PC-9 (cell line): ENCODE measurements at regions not wholly inside any gene's neighbourhood (a gene's known extent, or its start where the extent isn't known, plus 50 kb on each side); places are given as distances from the start of the nearest gene placed in this dataset.

ENCODE experiments used
- BruUV-seq: library from RNA; stranded (reverse); fragments of 400-500 nt; replicated peaks from 2 replicates; lab custom pipeline; 2021; lab: Mats Ljungman, UMichigan
- CTCF ChIA-PET: fragments of 300-600 bp; sonication (Branson Sonifier 250); formaldehyde crosslinking; loops from one replicate; lab custom pipeline; 2022; ENCODE audit warnings: antibody characterized with exemption; lab: Charles Lee
- POLR2A ChIA-PET: fragments of 300-600 bp; sonication (Branson Sonifier 250); formaldehyde crosslinking; loops from one replicate; lab custom pipeline; 2022; ENCODE audit warnings: antibody characterized with exemption; ENCODE audit not compliant: unreplicated experiment; lab: Charles Lee
- DNase-seq, 2 experiments: peaks; one replicate each; pipeline versions ENCODE4 v3.0.0 to v3.0.0-alpha.2; 2015 to 2022; ENCODE audit warnings: mixed read lengths in 1 of 2
- H2AFZ ChIP-seq: fragments of 200-600 bp; sonication (generic); 2 replicates; pipeline ENCODE4 v1.8.1; 2017; ENCODE audit warnings: antibody characterized with exemption
- H3F3A ChIP-seq: fragments of 200-600 bp; sonication (generic); 2 replicates; pipeline ENCODE4 v1.8.1; 2017; ENCODE audit warnings: antibody characterized with exemption, mild to moderate bottlenecking, low read depth; ENCODE audit not compliant: insufficient read depth
- H3K27ac ChIP-seq: fragments of 200-600 bp; sonication (generic); 2 replicates; pipeline ENCODE4 v1.6.1; 2016; ENCODE audit warnings: mixed run types
- H3K27me3 ChIP-seq: fragments of 200-600 bp; sonication (generic); 2 replicates; pipeline ENCODE4 v1.6.1; 2016; ENCODE audit warnings: low read depth, mixed run types; ENCODE audit not compliant: insufficient read depth
- H3K36me3 ChIP-seq: fragments of 200-600 bp; sonication (generic); 2 replicates; pipeline ENCODE4 v1.6.1; 2016; ENCODE audit warnings: low read depth, mixed run types
- H3K4me1 ChIP-seq: fragments of 200-600 bp; sonication (generic); replicated peaks from 2 replicates; pipeline ENCODE4 v1.6.1; 2016; ENCODE audit warnings: mixed run types; ENCODE audit not compliant: insufficient read depth
- H3K4me2 ChIP-seq: fragments of 200-600 bp; sonication (generic); 2 replicates; pipeline ENCODE4 v1.6.1; 2017; ENCODE audit warnings: mixed run types
- H3K4me3 ChIP-seq: fragments of 200-600 bp; sonication (generic); 2 replicates; pipeline ENCODE4 v1.6.1; 2016; ENCODE audit warnings: mixed run types
- H3K79me2 ChIP-seq: fragments of 200-600 bp; sonication (generic); 2 replicates; pipeline ENCODE4 v1.6.1; 2017; ENCODE audit warnings: low read depth, mixed run types
- H3K9me2 ChIP-seq: fragments of 200-600 bp; sonication (generic); 2 replicates; pipeline ENCODE4 v1.8.1; 2017; ENCODE audit warnings: mild to moderate bottlenecking; ENCODE audit not compliant: insufficient read depth
- H3K9me3 ChIP-seq: fragments of 200-600 bp; sonication (generic); 2 replicates; pipeline ENCODE4 v1.8.1; 2016; ENCODE audit warnings: low read depth; ENCODE audit not compliant: insufficient read depth
- H4K20me1 ChIP-seq: fragments of 200-600 bp; sonication (generic); 2 replicates; pipeline ENCODE4 v1.8.1; 2017; ENCODE audit not compliant: insufficient read depth
- EZH2 ChIP-seq: fragments of 200-600 bp; sonication (generic); IDR thresholded peaks from 2 replicates; pipeline ENCODE4 v1.8.0; 2017; ENCODE audit warnings: antibody characterized with exemption, low read depth
- intact Hi-C: fragments of 100-400 bp; cut with micrococcal nuclease; formaldehyde crosslinking; loops from one replicate; pipeline ENCODE4 v1.10.0; 2022; ENCODE audit not compliant: unreplicated experiment
- TF ChIP-seq, protein P1 (sequence below): fragments of 200-600 bp; sonication (generic); conservative IDR thresholded peaks from 2 replicates; pipeline ENCODE4 v1.6.1; 2017; ENCODE audit warnings: mixed run types, antibody characterized with exemption, mild to moderate bottlenecking, moderate library complexity

DNA sequence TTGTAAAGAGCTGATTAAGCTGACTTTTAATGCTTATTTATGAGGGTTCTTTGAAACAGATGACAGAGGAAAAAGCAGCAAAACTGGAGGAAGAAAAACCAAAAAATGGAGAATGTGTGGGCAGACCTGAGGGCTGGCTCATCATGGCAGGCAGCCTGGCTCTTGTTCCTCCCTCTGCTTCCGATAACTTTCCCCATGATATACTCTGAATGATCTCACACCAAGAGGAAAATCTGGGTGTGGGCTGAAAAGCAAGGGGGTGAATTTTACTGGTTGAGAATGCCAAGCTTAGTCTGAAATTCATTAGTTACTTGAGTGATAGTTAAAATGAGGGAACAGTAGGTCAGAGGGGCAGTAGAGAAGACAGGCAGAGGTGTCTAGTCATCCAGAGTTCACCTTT is 330.1 kb upstream of the PRICKLE1 start:
- Histone ChIP-seq H3K4me3 (no peak overlapping the region), H2AFZ (no peak overlapping the region), H3K27me3 (no peaks in the 10 kb centered on the region), H3K36me3 (no peaks in the 10 kb centered on the region), H3K79me2 (no peaks in the 10 kb centered on the region), H3K9me2 (0 out of 2 replicates have a peak, but pooled peaks cover 4% of the 10 kb centered on the region), H4K20me1 (no peaks in the 10 kb centered on the region), H3K27ac (no peak overlapping the region), H3F3A (no peaks in the 10 kb centered on the region), H3K4me2 (no peak overlapping the region), H3K9me3 (no peaks in the 10 kb centered on the region), H3K4me1 (0 out of 2 replicates have a peak, but pooled peaks cover 4% of the 10 kb centered on the region)
- ChIA-PET POLR2A (no interaction called here), CTCF (no interaction called here)
- intact Hi-C loops: no loop called here
- BruUV-seq: no TSS peak
- TF ChIP-seq, protein P1, sequence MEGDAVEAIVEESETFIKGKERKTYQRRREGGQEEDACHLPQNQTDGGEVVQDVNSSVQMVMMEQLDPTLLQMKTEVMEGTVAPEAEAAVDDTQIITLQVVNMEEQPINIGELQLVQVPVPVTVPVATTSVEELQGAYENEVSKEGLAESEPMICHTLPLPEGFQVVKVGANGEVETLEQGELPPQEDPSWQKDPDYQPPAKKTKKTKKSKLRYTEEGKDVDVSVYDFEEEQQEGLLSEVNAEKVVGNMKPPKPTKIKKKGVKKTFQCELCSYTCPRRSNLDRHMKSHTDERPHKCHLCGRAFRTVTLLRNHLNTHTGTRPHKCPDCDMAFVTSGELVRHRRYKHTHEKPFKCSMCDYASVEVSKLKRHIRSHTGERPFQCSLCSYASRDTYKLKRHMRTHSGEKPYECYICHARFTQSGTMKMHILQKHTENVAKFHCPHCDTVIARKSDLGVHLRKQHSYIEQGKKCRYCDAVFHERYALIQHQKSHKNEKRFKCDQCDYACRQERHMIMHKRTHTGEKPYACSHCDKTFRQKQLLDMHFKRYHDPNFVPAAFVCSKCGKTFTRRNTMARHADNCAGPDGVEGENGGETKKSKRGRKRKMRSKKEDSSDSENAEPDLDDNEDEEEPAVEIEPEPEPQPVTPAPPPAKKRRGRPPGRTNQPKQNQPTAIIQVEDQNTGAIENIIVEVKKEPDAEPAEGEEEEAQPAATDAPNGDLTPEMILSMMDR: no peak
- no peak for TF ChIP-seq EZH2
- no peak for DNase-seq

DNA sequence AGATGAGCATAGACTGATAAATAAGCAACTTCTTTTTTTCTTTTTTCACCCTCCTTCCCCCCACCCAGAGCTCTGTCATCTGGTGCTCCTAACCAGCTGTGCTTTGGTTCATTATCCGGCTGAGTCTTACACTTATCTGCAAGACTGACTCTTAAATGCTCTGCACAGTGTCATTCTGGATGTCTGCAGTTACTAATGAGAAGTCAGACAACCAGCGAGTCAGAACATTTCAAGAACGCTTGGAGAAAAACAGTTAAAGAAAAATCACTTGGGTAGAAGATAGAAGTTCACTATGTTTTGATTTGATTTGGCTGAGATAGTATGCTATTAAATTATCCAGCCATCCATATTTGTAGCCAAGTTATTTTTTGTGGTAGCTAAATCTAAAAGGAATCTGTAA is 328.9 kb upstream of the PRICKLE1 start:
- no peaks in the 10 kb centered on the region for H3K36me3 ChIP-seq
- TF ChIP-seq, protein P1: no peak
- TF ChIP-seq EZH2: no peak
- H3K4me1 ChIP-seq: 0 out of 2 replicates have a peak, but pooled peaks cover 4% of the 10 kb centered on the region
- no peaks in the 10 kb centered on the region for H3K27me3 ChIP-seq
- H3K4me2 ChIP-seq: no peak overlapping the region
- intact Hi-C loops: no loop called here
- H4K20me1 ChIP-seq: no peaks in the 10 kb centered on the region
- 0 out of 2 replicates have a peak, but pooled peaks cover 4% of the 10 kb centered on the region for H3K9me2 ChIP-seq
- DNase-seq: no peak
- CTCF ChIA-PET: no interaction called here
- POLR2A ChIA-PET: no interaction called here
- BruUV-seq: no TSS peak
- H3K79me2 ChIP-seq: no peaks in the 10 kb centered on the region
- no peaks in the 10 kb centered on the region for H3K9me3 ChIP-seq
- no peak overlapping the region for H3K27ac ChIP-seq
- H3K4me3 ChIP-seq: no peak overlapping the region
- H3F3A ChIP-seq: no peaks in the 10 kb centered on the region
- H2AFZ ChIP-seq: no peak overlapping the region

DNA sequence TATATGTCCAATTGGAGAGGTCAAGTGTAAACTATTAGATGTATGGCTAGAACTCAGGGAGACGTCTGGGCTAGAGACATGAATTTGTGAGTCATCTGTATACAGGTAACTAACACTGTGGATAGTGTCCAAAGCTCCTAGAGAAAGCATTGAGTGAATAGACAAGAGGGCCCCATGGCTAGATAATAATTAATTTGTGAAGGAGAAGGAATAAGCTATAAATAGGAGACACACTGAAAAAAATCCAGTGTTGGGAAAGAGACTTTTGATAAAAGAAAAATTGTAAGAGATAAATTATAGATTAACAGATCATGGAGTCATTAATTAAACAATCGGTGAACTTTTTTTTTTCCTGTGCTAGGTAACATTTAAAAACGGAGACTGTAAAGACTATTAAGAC is 326.6 kb upstream of the PRICKLE1 start:
- H3K4me2 ChIP-seq: no peak overlapping the region
- no TSS peak for BruUV-seq
- H3K4me1 ChIP-seq: no peaks in the 10 kb centered on the region
- no peaks in the 10 kb centered on the region for H3F3A ChIP-seq
- POLR2A ChIA-PET: no interaction called here
- H3K36me3 ChIP-seq: no peaks in the 10 kb centered on the region
- no peak for DNase-seq
- H3K27me3 ChIP-seq: no peaks in the 10 kb centered on the region
- H3K4me3 ChIP-seq: no peak overlapping the region
- intact Hi-C loops: no loop called here
- H3K9me2 ChIP-seq: 0 out of 2 replicates have a peak, but pooled peaks cover 4% of the 10 kb centered on the region
- H4K20me1 ChIP-seq: no peaks in the 10 kb centered on the region
- no peaks in the 10 kb centered on the region for H3K79me2 ChIP-seq
- TF ChIP-seq, protein P1: no peak
- no peak for TF ChIP-seq EZH2
- no peaks in the 10 kb centered on the region for H3K9me3 ChIP-seq
- no peak overlapping the region for H3K27ac ChIP-seq
- CTCF ChIA-PET: no interaction called here
- no peak overlapping the region for H2AFZ ChIP-seq
